Amniotic epithelial cell (primary cell): ENCODE measurements at regions not wholly inside any gene's neighbourhood (a gene's known extent, or its start where the extent isn't known, plus 50 kb on each side); places are given as distances from the start of the nearest gene placed in this dataset.

Experiments
- DNase-seq: peaks from one replicate; pipeline ENCODE4 v3.0.0-alpha.2; 2010; ENCODE audit warnings: low read depth

DNA sequence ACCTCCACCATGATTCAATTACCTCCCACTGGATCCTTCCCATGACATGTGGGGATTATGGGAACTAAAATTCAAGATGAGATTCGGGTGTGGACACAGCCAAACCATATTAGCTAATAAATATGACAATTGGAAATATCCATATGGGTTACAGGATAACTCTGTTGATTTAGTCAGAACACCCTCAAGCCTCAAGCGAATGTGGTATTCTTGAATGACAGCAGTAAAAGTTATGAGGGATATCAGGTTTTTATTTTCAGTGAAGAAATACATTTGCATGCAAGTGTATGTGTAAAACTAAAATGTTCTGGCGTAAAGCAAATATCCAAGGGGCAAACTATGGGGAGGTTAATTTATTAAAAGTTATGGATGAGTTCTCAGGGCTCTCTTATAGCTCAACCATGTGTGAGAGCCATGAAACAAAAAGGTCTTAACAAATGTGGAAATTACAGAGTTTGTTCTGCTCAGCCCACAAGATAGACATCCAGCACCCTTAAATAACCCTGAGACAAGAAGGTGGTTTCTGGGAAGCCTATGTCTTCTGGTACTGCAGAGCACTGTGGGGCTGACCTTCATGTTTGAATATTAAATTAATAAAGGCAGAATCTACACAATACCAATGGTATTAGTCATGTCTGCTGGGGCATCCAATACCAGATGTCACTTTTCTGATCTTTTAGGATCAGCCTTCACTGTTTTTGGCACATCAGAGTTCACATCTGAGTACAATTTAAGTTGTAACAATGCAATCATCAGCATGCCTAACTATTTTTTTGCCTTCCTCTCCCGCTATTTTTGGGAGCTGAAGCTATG, 370.5 kb upstream of the RSPO3 start:
- DNase-seq = no peak

GRCh38 chr6:126753606-126754005, 364.9 kb upstream of the RSPO3 start:
- DNase-seq = no peak

- no peak for DNase-seq
Measured at GRCh38 chr6:126761854-126762253, 356.6 kb upstream of the RSPO3 start.

GRCh38 chr6:126764104-126764503, 354.4 kb upstream of the RSPO3 start:
- peak; percentile 15 for DNase-seq

- no peak for DNase-seq
Measured at GRCh38 chr6:126764671-126765070, 353.8 kb upstream of the RSPO3 start.

GRCh38 chr6:126766820-126767219, 351.7 kb upstream of the RSPO3 start:
- no peak for DNase-seq

- DNase-seq = no peak
Measured at GRCh38 chr6:126767711-126768110, 350.8 kb upstream of the RSPO3 start.

DNA sequence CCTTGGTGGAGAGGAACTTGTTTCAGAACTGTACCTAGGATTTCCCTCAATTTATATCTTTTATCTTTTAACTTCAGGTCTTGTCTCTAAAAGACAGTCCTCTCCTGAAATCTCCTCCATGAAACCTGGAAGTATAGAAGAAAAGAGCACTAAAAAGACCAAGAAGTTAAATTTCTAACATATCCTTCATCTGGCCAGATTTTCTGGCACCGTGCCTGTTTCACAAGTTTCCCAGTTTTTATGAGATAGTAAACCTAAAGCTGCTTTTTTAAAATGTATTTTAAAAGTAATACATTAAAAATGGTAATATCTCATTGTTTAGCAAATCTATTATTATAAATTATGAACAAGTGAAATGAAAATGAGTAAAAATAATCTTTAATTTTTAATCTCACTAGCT, 348.3 kb upstream of the RSPO3 start:
- no peak for DNase-seq

DNA sequence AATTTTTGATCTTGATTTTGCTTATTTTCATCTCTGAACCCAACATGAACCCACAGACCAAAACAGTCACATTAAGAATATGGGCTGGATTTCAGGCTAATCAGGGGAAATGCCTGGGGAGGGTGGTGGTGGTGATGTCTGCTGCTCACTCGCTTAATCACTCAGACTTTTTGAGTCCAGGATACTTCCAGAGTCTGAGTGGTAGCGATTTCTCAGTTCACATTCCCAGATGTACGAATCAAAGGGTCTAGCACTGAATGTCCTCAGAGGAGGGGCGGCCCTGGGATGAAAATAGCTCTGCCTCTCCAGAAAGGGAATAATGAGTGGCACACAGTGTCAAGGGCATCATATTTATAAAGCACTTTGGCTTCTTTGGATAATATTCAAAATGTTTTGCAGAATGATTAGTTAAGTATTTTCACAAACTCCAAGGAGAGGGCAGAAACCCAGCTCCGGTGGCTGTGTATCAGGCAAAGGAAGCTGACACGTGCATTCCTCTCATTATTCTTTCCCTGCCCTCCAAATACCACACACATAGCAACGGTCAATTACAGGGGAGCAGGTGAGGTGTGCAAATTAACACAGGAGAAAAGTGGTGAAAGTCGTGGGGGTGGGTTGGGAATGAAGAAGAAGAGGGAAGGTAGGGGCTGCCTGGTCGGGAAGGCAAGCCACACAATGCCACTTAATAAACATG, 345.2 kb upstream of the RSPO3 start:
- DNase-seq = peak; percentile 57

GRCh38 chr6:126779331-126779730, 339.1 kb upstream of the RSPO3 start:
- DNase-seq = no peak

GRCh38 chr6:126781582-126781981, 336.9 kb upstream of the RSPO3 start:
- no peak for DNase-seq

DNA sequence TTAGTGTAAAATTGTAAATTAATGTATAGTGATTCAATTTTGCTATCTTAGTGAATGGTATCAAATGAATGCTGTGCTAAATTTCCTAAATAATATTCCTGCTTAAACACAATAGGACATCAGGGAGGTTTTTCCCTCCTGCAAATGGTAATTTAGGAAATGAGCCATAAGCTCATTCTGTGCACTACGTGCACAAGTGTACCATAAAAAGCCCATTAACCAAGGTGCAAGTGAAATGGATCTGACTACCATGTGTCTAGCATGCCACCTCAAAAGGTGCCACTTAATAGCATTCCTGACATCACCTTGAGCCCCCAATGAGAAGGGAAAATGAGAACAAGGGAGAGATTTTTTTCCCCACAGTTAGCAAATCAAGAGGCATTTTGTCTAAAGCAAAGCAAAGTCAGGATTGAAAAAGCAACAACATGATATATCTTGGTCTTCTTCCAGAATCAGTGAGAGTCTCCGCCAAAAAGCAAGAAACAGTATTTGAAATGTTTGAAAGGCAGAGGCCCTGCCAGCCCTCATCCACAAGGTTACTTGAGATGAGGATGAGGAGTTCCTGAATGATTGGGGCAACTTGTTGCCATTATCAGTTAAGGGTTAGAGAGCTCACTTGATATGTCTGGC, 334.2 kb upstream of the RSPO3 start:
- DNase-seq = no peak

- peak; percentile 26 for DNase-seq
Measured at GRCh38 chr6:126786262-126786661, 332.2 kb upstream of the RSPO3 start.

DNA sequence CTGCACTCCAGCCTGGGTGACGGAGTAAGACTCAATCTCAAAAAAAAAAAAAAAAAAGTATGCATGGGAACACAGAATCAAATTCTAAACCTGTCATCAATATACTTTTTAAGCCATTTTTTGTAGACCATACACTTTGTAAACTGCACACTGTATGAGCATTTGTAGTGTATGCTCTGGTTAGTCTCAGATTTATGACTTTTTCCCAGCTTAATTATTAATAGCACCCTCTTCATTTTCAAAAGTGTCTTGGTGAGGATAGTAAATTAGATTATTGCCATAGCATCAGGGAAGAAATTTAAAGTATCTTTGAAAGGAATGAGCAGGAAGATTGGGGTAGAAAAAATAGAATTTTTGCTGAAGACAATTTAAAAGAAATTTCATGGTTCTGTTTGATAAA, 330.8 kb upstream of the RSPO3 start:
- no peak for DNase-seq

- DNase-seq = no peak
Measured at GRCh38 chr6:126788861-126789365, 329.6 kb upstream of the RSPO3 start.

DNA sequence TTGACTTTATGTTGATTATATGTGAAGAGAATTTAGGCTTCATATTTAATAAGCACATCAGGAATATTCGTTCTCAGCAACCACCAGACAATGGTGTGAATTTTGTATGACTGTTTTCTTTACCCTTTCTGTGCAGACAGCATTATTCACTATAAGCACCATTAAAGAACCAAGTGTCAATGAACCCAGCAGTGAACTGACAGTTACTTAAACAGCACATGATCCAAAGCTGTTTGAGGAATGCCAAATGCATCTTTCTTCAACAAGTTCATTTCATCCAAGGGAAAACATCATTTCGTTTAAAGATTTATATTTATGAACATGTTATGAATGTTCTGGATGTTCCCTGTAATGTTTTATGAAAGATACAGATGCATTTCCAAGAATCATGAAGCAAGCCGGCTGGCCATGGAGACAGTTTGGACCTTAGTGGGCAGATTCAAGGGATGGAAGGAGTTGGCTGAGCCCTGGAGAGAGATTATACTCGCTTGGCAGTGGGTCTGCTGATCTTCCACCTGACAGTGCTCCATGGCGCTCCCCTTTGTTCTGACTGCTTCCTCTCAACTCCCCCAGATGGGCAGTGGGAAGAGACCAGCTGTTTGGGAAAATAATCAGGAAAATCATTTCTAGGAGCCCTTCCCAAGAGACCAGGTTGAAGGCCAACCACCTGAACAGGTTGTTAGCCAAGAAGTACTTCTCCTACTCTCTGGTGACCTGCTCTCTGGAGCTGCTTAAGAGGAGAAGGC, 326.0 kb upstream of the RSPO3 start:
- no peak for DNase-seq

DNA sequence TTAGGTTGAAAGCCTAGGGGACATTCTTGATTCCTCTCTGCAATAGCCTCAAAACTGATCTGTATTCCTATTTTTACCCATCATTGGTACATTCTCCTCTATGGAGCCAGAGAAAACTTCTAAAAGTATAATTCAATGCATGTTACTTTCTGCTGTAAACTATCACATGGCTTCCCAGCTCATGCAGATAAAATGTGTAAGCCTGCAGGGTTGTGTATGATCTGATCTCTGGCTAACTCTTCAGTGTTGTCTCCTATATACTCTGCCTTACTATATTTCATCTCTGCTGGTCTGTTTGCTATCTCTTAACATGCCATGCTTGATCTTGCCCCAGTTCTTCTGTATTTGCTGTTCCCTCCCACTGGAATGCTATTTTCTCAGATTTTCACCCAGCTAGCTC, 323.3 kb upstream of the RSPO3 start:
- DNase-seq = peak; percentile 18

GRCh38 chr6:126797981-126798380, 320.5 kb upstream of the RSPO3 start:
- DNase-seq = peak; percentile 67

DNA sequence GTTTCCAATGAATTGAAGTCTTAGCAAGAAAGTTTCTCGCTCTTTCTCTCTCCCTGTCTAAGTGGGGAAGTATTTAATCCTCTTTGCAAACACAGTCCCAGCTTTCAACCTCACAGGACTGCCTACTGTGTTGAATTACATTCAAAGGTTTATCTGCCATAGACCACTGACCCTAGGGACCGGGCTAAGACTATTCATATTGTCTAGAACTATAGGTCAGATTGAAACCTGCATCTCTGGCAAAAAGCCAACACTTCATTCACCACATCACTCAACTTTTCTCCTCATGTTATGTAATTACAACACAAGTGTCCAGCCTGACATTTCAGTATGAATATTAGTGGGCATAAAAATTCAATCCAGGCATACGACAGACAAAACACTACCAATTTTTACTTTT, 314.7 kb upstream of the RSPO3 start:
- DNase-seq = no peak

GRCh38 chr6:126804332-126805064, 314.0 kb upstream of the RSPO3 start:
- peak; percentile 58 for DNase-seq

- DNase-seq = peak; percentile 74
Measured at GRCh38 chr6:126805861-126806260, 312.6 kb upstream of the RSPO3 start.

DNA sequence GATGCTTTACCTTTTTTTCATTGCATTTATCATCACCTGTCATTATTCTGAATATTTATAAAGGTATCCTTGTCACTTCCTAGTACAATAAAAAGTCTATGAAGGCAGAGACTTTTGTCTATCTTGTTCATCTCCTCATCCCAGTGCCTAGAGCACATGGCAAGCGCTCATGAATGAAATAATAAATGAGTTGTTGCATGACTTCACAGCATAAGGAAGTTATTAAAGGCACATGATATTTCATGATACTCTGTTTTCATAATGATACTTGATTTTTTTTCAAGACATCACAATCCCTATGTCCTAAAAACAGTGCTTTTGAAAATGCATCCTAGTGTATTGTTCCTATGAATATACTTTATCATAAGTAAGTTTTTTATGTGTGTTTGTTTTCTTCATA, 310.6 kb upstream of the RSPO3 start:
- no peak for DNase-seq
